HG02571 (cell line): ENCODE measurements at regions not wholly inside any gene's neighbourhood (a gene's known extent, or its start where the extent isn't known, plus 50 kb on each side); places are given as distances from the start of the nearest gene placed in this dataset.
"Not testable (repeated sequence)": the region's sequence is repeated elsewhere in the genome, so short reads cannot be mapped to it uniquely, and the experiment has no call there.

Experiments
- ATAC-seq: cut with Tn5 transposase; IDR thresholded peaks from one replicate; pipeline ENCODE4 v1.9.1; 2021; ENCODE audit warnings: mild to moderate bottlenecking, moderate library complexity; ENCODE audit not compliant: unreplicated experiment

DNA sequence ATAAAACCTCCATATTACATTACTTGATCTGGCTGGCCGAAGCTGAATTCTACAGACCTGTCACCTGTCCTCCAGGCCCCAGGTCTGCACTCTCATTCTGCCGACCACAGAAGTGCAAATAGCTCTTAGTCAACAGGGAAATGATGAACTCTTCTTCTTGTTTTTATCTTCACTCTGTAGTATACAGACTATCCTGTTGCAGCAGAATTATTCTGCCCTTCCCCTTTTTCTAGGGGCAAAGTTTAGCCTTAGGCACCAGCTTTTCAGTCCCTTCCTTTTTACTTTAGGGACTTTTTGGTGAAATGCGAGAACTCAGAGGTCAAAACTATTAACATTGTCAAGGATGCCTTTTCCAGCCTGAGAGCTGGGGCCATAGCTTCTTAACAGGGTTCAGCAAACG, 229.6 kb upstream of the EGLN3 start:
- ATAC-seq, result no peak

DNA sequence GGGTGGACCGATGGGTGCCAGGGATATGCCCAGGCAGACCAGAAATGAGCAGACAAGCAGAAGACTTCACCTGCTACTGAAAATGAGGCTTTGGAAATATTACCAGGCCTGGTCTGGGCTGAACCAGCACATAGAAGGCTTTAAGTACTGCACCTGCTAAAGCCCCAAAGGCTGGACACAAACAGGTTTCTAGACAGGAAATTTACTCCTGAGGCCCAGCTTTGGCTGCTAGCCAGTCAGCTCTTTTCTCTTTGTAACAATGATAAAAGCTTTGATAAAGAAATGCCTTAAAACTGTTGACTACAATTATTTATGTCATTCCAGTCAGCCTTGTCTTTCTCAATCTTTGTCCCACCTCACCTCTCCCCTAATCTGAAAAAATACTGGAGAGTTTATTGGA, 228.9 kb upstream of the EGLN3 start:
- no peak for ATAC-seq

DNA sequence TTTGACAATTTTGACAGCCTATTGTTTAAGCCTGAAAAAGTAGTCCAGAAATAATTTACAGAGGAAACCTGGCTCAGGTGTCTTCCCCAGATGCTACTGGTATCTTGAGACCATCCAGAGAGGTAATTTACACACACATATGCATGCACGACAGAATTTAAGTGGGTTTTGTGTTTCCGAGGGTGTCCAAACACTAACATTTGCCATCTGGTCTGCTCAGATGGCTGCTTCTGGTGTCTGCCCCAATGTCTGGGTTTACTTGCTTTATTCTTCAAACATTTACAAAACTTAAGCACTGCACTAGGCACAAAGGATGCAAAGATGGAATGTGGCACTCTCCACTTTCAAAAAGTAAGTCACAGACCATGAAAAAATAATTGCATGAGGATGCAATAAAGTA, 226.6 kb upstream of the EGLN3 start:
- no peak for ATAC-seq

DNA sequence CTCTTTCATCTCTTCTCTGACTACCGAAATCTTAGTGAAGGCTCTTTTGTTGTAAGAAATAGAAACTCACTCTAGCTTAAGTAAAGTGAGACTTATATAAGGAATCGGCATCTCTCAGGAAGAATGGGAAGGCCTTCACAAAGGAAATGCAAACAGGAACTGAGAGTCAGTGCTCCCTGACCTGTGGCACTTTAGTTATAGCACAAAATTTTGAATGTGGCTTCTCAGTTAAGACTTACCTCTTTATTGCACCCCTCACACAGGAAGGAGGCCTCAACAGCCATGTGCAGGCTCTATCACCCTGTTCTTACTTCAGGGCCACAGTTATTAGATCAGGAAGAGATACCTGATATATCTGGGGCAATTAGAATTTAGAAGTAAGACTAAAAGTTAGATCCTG, 224.7 kb upstream of the EGLN3 start:
- no peak for ATAC-seq

DNA sequence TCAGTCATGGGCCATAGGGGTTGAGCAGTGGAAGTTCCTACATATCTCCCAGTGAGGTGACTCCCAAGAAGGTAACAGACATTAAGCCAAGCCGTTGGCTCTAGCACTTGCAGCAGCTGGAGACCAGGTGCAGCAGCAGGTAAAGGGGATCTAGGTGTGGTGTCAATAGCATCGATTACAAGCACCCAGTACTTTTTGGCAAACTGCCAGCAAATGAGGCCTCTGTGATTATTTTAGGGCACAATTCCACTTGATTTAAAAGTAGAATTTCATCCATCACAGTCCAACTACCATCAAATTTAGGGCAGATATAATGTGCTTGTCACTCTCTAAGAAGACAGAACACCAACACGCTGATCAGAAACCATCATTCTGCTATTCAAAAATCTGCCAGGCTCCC, 224.1 kb upstream of the EGLN3 start:
- ATAC-seq, result no peak

DNA sequence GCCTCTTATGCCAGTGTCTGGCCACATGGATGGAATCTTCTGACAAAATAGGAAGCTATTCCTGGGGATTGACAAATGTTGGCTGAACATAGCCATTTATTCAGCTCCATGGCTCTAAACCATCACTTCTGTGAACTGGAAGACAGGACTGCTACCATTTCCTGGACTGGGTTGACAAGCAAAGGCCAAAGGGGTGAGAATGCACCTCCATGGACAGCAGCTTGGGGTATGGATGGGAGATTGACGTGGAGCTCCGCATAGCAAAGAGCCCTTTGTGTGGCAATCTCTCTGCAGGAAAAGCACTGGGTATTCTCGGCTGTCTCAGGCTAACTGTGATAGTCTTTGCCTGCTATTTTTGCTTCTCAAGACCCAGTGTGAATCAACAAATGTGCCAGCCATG, 223.0 kb upstream of the EGLN3 start:
- no peak for ATAC-seq

DNA sequence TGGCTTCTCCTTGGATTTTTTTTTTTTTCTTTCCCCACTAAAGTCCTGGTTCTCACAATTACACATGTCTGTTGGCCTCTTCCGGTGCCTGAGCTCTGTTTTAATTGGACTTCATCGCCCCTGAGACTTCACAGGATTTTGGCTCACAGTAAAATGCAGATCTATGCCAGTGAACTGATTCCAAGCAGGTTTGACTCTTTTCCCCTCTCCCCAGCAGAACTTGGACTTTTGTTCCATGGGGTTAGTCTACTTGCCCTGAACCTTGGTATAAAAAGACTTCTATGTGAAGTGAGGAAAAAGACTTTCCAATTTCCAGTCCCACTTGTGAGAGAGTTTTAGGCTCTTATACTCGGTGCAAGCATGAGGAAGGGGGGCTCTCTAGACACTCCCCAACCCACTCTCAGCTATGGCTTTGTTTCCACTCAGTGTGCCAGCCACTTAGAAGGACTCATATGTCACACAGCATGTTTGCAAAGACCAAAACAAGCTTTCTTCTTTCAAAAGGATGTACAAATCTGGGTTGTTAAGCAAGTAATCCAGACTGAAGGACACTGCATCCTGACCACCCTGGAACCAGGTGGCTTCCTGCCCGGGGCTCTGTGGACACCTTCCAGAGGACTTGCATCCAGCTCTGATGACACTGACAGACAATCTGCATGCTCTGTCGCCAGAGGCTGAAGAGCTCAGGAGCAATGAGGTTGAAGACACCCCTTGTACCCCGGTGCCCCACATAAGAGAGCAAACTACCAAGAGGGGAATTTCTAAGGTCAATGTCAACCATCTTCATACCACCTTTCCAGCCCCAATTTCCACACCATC, 221.9 kb upstream of the EGLN3 start:
- no peak for ATAC-seq

DNA sequence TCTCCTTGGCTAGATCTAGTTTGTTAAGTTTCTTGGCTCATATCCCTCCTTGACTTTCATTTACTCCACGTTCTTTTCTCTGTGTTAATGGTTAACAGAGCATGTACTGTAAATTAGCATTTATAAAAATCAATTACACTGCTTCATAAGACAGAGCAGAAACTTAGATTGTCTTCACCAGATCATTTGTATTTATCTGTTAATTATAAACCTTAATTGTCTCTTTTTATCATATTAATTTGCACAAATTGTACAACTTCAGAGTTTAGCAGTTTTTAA, 221.2 kb upstream of the EGLN3 start:
- no peak for ATAC-seq

DNA sequence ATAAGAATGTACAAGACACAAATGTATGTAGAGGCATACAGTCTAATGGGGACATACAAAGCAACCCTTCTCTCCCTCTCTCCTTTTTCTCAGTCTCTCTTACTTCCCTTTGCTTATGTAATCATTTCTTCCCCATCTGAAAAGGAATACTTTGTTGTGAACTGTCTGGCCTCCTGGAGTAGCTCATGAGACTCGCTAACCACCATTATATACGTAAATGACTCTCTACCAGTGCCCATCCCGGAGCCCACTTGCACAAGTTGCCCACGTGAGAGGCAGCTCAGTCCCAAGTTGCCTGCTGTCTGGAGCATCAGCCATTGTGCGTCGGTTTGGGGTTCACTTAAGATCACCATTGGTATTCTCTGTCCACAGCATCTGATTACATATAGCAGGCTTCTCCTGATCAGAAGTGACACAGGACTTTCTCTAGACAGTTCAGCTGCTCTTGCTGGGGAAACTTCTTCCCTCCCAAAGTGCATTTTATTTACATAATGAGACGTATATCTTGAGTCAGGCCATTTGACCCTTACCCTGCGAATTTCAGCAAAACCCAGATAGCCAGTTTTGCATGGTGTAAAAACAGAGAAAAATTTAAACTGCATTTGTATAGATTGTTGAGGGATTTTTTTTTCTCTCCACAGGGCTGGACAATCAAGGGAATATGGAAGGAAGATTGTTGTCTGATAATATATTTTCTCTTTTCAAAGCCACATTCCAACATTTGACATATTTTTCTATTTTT, 220.7 kb upstream of the EGLN3 start:
- no peak for ATAC-seq

DNA sequence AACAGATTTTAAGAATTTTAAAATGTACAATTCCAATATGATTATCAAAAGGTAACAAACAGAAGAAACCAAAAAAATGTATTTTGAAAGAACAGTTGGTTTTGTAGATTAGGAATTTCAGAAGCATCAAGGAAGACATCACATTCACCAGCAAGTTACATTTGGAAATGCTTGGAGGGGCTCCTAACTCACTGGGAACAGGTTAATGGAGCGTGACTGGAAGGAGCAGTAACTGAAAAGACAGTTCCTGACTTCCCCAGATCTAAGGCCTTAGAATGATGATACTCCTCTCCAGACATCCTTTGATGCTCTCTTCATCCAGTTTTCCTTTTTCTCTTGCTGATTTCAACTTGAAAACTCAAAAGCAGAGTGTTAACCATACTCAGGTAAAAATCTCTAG, 220.0 kb upstream of the EGLN3 start:
- ATAC-seq, result no peak

DNA sequence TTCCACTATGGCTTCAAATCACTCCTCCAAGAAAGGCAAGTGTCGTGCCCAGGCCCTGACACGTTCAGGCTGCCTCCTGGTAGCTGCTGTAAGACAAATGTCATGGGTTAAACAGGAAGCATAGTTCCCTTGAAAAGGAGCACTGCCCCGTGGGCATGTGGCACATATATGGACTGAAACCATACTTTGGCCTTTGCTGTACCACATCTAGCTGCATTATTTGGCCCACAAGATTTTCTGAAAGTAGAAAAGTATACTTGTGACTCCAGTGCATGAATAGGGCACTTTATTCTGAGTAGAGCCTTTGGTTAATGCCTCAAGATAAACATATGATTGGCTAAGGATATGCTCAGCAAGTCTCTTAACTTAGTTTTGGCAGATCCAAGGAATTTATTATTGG, 218.7 kb upstream of the EGLN3 start:
- ATAC-seq, result no peak

DNA sequence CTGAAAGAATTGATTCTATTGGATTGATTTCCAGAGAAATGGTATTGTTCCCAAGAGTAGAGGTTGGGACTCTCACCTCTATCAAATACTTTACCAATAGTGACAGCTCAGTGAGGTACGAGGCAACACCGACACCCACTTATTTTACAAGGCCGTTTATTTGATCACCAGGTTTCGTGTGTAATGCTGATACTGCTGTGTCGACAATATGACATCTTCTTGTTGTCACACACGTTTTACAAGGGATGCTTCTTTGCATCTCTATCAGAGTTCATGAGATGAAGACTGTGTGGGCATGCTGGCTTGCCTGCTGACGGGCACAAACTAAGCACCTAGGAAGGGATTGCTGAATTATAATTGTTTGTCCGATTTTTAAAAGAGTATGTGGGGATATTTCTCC, 217.8 kb upstream of the EGLN3 start:
- no peak for ATAC-seq

DNA sequence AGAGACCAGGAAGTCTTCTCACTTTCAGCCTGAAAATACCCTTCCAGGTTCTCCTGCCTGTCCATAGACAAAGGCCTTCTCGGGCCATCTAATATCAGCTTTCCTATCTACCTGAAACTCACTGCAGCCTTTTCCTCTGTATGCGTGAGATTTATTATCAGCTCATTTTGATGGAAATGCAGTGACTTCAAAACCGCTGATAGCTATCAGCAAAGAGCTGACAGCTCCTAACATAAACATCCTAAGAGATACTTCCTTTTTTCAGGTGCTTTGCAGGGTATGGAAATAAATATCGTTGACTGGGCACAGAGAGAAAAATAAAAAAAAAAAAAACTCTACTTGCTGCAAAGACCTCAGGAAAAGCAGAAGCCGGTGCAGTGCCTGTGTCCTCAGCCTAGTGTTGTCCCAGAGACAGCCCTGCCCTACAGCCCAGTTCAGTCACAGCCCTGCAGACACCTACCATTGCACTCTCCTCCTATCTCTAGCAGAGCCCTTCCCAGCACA, 215.0 kb upstream of the EGLN3 start:
- ATAC-seq, result no peak

DNA sequence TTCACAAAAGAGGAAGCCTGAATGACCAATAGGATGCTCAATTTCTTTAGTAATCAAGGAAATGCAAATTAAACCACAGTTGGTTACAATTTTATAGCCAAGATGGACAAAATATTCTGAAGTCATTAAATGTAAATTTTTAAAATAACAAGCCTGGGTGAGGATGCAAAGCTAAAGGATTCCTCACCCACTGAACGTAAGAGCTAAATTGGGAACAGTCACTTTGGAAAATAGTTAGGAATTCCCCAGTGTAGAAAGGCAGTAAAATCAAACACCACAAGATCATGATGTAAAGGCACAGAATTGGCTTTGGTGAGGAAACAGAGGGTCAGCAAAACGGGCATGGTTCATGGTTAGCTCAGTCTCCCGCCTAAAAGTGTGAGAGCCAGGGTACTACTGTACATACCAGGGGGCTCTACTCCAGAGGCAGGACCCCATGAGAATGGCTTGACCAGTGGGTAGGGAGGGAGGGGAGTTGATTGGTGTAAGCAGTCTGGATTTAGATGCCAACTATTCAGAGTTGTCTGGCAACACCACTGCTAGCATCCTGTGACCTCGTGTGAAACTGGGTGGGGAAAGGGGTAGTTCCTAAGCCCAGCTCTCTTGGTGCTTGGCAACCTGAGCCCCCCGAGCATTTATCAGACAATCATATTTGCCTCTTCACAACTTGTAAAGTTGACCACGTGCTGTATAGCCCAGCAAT, 213.4 kb upstream of the EGLN3 start:
- ATAC-seq, result no peak

DNA sequence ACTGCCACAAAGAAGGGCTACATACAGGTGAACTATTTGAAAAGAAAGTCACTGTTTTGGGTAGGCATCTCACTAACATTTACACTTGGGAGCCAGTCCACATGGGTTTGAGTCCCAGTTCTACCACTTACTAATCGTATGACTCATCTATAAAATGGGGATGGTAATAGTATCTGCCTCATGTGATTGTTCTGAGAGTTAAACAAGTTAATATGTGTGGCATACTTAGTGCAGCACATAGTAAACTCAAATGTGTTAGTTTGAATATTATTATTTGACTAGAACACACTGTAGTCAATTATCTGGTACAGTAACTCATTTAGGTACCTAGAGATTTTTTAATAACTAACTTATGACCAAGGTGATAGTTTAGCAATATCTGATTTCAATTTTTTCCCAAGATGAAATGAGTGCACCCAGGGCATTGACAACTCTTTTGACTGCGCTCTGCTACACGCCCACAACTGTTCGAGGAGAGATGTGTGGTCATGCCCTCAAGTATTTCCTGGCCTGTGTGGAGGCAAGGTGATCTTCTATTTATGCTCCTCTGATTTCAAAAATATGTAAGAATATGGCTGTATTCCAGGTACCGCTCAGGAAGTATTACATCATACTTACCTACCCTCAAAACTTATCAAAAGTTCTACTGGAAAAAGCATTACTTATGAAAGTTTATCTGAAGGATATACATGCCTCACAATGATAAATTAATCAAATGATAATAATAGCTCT, 210.6 kb upstream of the EGLN3 start:
- no peak for ATAC-seq

DNA sequence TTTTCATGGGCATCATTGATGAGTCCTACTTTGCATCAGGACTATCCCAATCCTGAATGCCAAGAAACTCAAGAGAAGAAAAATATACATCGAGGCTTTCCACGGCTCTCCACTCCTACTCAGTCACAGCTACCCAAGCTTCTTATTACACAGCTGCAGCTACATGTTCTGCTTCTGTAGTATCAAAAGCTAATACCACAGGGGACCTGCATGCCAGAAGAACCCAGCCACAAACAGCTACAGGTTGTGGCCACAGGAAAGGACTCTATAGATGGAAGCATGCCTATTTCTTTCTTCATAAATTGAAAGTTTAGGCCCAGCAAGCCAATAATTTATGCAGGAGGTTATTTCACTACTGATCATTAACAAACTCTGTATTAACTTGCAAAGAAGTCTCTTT, 209.7 kb upstream of the EGLN3 start:
- ATAC-seq, result no peak

DNA sequence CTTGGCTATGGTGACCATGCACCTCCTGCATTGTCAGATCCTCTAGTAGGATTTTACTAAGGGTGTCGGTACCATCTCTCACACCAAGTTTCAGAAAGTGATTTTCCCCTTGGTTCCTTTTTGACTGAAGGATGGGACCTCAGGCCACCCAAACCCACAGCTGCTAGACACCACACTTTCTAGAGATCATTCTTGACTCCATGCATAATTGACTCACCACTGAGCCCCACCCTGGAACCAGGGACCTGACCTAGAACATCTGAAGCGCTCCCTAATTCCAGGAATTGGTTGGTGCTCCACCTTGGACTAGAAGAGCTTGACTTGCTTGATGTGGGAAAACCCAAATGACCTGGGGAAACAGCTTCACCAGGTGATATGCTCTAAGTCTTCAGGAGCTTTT, 206.8 kb upstream of the EGLN3 start:
- no peak for ATAC-seq

DNA sequence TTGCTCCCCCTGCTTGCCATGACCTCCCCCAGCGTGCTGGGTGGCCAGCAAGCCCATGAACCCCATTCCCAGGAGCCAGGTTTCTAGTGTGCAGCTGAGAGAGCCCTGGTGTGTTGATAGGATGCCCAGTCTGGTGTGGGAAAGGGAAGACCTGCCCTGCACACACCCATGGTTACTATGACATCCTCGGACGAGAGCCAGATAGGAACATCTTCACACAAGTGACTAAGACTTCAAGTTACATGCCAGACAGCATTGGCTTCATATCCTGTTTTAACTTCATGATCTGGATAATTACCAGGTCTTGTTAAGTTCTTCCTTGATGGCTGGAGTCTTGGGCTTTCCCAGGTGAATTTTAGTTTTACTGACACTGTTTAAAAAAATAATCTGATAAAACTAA, 196.6 kb upstream of the EGLN3 start:
- ATAC-seq, result no peak

DNA sequence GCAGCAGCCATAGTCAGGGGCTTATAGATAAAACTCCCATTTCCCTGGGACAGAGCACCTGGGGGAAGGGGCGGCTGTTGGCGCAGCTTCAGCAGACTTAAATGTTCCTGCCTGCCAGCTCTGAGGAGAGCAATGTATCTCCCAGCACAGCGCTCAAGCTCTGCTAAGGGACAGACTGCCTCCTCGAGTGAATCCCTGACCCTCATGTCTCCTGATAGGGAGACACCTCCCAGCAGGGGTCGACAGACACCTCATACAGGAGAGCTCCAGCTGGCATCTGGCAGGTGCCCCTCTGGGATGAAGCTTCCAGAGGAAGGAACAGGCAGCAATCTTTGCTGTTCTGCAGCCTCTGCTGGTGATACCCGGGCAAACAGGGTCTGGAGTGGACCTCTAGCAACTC, 189.3 kb upstream of the EGLN3 start:
- not testable (repeated sequence) for ATAC-seq

DNA sequence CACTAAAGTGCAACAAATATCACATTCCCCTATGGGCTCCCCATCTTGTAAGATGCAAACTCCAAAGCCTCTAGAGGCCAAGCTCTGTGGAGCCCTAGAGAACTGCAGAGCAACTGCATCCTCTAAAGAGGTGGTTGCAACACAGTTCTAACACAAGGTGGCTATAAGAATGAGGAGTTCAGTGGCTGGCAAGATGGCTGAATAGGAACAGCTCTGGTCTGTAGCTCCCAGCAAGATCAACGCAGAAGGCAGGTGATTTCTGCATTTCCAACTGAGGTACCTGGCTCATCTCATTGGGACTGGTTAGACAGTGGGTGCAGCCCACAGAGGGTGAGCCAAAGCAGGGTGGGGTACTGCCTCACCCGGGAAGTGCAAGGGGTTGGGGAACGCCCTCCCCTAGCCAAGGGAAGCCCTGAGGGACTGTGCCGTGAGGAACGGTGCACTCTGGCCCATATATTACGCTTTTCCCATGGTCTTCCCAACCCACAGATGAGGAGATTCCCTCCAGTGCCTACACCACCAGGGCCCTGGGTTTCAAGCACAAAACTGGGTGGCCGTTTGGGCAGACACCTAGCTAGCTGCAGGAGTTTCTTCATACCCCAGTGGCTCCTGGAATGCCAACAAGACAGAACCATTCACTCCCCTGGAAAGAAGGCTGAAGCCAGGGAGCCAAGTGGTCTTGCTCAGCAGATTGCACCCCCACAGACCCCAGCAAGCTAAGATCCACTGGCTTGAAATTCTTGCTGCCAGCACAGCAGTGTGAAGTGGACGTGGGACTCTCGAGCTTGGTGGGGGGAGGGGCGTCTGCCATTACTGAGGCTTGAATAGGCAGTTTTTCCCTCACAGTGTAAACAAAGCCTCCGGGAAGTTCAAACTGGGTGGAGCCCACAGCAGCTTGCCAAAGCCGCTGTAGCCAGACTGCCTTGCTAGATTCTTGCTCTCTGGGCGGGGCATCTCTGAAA, 188.6 kb upstream of the EGLN3 start:
- not testable (repeated sequence) for ATAC-seq
